GM12874 (cell line): ENCODE measurements at regions not wholly inside any gene's neighbourhood (a gene's known extent, or its start where the extent isn't known, plus 50 kb on each side); places are given as distances from the start of the nearest gene placed in this dataset.

Experiments used
- TF ChIP-seq, protein P1 (sequence below): IDR thresholded peaks from 2 replicates; pipeline ENCODE4 v1.5.1; 2011; ENCODE audit warnings: low read depth, mild to moderate bottlenecking, control low read depth, low read length, moderate library complexity; ENCODE audit not compliant: insufficient read depth

DNA sequence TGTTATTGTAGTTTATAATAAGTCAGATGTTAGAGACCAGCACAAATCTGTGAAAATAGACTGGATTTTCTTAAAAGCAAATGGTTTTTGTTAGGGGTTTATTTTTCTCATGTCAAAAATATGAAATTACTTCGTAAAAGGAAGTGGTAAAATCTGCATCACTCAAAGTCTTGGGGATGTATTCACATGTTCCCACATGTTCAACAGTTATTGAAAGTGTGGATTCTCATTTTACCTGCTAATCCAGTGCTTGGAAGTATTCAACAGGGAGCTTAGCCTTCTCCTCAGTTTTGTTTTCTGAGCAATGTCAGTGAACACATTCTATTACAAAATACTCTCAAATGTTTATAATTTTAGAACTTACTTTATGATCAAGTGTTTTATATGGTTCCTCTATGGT lies 352.0 kb downstream of the SOX2 start:
- TF ChIP-seq, protein P1, sequence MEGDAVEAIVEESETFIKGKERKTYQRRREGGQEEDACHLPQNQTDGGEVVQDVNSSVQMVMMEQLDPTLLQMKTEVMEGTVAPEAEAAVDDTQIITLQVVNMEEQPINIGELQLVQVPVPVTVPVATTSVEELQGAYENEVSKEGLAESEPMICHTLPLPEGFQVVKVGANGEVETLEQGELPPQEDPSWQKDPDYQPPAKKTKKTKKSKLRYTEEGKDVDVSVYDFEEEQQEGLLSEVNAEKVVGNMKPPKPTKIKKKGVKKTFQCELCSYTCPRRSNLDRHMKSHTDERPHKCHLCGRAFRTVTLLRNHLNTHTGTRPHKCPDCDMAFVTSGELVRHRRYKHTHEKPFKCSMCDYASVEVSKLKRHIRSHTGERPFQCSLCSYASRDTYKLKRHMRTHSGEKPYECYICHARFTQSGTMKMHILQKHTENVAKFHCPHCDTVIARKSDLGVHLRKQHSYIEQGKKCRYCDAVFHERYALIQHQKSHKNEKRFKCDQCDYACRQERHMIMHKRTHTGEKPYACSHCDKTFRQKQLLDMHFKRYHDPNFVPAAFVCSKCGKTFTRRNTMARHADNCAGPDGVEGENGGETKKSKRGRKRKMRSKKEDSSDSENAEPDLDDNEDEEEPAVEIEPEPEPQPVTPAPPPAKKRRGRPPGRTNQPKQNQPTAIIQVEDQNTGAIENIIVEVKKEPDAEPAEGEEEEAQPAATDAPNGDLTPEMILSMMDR: no peak

DNA sequence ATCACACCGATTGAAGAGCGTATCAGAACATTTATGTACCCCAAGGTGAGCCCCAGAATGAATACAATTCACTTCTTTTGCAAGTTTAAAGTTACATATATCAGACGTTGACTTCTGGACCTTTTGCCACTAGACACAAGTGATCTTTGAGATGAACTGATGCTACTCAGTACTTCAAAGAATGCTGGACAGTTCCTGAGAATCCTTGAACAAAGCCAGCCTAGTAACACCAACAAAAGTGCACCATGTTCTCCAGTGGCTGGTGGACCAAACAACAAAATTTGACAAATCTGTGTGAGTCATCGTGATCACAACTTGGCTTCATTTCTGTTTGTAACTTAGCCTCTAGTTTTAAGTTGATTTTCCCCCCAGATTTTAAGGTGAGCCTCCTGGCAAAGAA lies 355.7 kb downstream of the SOX2 start:
- TF ChIP-seq, protein P1: no peak

DNA sequence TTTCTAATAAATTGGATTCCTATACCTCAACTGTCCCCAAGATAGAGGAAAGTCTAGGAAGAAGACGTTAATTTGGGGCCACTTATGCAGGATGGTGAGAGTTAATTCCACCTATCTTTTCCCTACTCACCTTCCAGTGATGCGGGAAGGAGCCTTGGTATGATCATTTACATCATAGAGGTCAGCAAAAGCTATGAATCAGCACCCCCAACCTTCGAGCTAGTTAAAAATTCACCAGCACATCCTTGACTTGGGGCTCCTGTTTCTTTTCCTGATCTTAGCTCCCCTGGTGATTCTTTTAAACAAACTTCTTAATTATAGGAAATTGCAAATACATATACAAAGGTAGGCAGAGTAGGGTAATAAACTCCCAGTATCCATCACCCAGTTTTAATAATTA lies 366.6 kb downstream of the SOX2 start:
- TF ChIP-seq, protein P1: no peak

DNA sequence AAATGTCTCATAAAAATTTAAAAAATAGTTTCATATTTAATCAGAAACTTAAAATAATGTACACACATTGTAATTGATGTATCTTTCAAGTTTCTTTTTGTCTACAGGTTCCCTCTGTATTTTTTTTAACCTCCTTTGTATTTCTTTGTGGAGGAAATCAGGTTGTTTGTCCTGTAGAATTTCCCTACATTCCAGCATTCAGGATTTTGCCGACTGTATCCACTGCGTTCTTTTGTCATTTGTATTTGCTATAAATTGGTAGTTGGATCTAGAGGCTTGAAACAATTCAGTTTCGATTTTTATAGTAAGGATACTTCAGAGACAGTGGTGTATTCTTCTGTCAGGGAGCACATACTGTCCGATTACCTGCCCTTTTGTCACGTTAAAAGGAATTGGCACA lies 367.2 kb downstream of the SOX2 start:
- TF ChIP-seq, protein P1: no peak

DNA sequence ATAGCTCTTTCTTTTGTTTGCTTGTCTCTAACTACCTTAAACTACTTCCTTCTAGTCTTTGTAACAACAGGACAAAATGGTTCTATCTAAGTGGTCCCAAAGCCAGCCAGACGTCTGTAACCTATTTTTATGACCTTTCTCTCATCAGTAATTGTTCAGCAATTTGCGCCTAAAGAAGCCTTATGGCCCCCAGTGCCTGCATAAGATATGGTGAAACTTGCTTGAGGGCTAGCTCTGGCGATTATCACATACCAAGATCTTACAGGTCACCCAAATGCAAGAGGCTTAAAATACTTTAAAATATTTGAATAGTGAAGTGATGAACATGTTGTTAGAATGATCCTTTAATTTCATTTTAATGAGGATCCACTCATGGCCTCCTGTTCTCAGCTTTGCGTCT lies 369.4 kb downstream of the SOX2 start:
- TF ChIP-seq, protein P1: no peak

DNA sequence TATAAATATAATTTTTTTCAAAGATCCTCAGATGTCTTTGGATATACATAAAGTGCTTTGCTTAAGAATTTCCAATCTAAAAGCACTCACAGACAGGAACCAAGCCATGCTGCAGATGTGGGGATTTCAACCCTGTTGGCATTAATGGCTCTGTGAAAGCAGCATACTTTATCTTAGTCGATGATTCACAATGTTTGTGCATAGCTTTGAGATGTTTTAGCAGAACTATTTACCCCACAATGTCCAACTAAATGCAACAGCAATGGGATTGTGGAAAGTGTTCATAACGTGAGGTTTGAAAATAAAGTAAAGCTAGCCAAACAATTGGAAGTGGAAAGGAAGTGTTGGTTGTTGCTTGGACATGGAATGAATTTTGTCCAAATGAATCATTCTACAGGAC lies 371.4 kb downstream of the SOX2 start:
- TF ChIP-seq, protein P1: no peak

DNA sequence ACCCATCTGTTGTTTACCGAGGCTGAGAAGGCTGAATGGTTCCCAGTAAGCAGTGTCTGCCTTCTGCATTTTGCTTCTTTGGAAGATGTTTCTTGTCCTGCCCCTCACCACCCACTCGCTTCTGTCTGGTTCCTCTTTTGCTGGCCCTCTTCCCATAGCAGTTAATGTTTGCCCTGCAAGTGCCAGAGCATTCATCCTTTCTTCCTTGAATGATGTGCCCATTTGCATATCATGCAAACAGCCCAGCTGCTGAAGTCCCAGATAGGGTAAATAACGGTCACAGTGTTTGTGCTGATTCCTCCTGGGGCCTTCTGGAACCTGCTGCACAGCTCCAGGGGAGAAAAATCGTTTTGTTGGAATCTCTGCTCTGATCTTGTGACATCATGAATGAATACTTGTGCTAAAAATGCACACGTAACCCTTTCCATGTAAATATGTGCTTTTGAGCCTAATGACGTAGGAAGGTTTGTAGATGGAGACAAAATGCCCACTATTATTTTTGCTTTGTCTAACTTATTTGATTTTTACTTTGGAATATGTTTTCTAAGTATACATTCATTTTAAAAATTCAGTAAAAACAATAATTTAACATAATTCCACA lies 381.0 kb downstream of the SOX2 start:
- TF ChIP-seq, protein P1: no peak
